NCI-H1048 (cell line): ENCODE measurements at regions not wholly inside any gene's neighbourhood (a gene's known extent, or its start where the extent isn't known, plus 50 kb on each side); places are given as distances from the start of the nearest gene placed in this dataset.
"Not testable (repeated sequence)": the region's sequence is repeated elsewhere in the genome, so short reads cannot be mapped to it uniquely, and the experiment has no call there.

ENCODE experiments used
- DNase-seq: peaks from one replicate; lab custom pipeline; 2025; lab: John Stamatoyannopoulos, UW

DNA sequence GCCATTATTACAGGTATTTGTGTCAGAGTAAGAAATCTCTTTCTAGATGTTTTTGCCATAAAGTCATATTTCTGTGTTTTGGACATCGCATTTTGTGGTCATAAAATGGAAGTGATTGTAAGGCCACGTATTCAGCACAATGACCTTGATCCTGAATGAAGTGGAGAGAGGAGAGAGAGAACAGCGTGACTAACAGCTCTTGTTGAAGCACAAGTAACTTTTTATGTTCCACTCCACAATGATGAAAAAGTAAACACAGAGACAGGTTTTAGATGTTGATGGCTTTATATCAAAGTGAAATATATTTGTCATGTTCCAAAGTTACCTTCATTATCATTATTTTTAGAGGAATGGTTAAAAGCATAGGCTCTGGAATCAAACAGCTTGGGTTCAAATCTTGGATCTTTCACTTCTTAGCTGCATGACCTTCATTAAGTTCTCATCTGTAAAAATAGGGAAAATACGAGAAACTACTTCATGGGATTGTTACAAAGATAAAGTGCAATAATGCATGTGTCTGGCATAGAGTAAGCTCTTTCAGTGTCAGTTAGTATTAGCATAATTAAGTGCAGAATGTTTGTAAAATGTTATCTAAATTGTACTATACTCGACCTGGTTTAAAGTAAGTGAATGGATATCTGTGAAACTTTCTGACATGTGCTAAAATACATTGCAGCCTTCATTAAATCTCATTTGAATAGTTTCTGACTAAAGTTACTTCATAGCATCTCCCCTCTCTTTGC lies 341.5 kb upstream of the DNAJC19 start:
- no peak for DNase-seq

DNA sequence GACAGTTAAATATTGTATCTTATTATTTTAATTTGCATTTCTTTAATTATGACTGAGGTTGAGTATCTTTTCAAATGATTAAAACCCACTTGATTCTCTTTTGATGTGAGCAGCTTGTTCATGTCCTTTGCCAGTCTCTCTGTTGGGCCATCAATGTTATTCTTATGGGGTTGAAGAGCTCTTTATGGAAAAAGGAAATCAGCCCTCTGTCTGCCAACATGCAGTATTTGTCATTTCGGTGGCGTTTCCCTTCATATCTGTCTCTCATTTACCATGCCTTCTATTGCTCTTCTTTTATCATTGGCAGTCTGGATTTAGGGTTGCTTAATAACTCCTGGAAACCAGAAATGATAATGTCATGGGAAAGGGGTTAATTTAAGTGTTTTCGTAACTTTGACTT lies 340.7 kb upstream of the DNAJC19 start:
- no peak for DNase-seq

DNA sequence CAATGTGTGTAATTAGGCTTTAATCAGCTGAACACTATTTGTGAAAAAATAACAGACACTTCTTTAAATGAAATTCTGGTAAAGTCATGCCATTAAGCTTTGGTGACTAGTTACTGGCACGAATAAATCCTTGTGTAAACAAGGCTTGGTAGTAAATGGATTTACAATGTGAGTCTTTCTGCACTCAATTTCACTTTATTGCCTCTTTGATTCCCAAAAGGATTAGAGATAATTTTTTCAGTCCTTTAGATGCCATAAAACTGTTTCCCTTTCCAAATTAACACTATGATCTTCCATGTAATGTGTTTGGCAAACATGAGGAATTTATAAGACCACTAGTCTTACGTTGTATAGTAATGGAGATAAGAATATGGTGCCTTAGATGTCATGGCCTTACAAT lies 339.5 kb upstream of the DNAJC19 start:
- peak; percentile 1 for DNase-seq

DNA sequence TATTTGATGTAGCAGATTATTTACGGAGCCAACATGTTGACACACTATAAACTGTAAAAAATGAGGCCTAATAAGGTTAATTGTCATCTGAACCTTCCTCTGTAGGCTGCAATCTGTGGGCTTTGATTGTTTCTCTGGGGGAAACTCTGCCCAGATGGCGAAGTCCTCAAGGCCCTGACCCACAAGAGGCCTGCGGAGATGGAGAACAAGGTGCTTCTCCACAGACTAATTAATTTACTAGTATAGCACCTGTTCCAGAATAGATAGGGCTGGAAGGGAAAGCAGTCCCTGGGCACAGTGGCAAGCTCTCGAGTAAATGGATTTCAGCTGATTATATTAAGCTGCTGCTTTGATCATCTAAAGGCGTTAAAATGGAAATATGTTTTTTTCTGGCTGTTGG lies 338.8 kb upstream of the DNAJC19 start:
- no peak for DNase-seq

DNA sequence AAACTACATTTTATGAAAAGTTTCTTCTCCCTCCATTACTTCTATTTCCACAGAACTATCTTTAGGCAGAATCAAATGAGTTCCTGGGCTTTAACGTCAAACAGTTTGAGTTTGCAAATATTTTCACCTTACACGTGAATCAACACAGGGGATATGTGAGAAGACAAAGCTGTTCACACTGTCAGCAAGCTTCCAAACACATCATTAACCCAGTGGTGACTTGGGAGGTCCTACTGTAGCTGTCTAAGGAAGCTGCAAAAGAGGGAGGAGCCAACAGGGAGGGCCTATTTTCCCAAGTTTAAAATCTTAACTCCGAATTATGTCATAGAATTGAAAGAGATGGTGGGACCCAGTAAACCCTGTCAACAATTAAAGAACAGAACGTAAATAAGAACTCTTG lies 337.8 kb upstream of the DNAJC19 start:
- DNase-seq, result no peak

DNA sequence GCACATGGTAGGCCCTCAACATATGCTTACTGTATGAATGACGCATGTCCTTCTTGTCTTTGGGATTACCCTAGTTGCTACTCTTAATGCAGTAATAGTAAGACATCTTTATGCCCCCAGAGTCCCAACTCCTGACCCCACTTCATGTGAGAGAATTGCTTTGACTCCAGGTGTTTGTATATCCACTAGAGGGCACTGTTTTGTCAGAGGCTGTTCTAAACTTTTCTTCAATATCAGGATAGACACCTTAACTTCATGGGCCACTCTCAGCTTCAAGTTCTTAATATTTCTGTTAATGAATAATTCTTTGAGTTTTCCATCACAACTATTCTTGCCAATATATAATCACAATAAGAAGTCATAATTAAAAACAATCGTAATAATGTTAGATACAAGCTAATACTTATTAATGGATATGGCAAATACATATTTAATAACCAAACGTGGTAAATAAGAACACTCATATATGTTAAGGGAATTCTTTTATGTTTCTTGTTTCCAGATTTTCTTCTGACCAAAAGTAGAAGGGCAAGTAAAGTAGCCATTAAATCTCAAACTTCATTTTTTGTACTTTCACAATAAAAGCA lies 337.2 kb upstream of the DNAJC19 start:
- DNase-seq, result peak; percentile 4

DNA sequence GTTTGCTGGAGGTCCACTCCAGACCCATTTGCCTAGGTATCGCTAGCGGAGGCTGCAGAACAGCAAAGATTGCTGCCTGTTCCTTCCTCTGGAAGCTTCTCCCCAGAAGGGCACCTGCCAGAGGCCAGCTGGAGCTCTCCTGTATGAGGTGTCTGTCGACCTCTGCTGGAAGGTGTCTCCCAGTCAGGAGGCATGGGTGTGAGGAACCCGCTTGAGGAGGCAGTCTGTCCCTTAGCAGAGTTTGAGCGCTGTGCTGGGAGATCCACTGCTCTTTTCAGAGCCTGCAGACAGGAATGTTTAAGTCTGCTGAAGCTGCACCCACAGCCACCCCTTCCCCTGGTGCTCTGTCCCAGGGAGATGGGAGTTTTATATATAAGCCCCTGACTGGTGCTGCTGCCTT lies 335.0 kb upstream of the DNAJC19 start:
- DNase-seq, result not testable (repeated sequence)

DNA sequence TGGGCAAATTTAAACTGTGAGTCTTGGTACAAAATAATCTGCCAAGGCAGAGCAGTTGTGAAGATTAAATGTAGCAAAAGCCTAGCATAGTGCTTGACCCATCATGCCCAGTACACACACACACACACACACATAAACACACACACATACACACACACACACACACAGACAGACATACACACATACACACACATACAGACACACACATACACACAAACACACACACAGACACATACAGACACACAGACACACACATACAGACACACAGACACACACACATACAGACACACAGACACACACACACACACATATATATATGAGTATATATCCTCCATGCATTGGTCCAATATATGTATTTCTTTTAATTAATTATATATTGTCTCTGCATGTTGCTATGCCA lies 328.8 kb upstream of the DNAJC19 start:
- no peak for DNase-seq

DNA sequence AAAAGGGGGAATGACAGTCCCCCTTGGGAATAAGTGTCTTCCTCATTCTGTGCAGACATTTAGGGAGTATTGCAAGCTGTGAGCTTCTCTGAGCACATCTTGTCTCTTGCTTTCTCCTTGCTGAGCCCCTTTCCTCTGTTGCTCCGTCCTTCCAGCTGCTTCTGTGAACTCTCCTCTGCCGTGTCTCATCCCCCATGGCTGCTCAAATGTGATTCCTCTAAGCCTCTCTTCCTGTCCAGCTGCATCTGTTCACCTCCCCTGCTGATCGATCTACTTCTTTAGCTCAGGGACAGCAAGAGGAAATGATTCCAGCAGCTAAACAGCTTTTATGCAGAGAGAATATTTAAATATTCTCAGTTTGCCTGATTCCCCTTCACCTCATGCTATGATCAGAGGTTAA lies 328.0 kb upstream of the DNAJC19 start:
- no peak for DNase-seq

DNA sequence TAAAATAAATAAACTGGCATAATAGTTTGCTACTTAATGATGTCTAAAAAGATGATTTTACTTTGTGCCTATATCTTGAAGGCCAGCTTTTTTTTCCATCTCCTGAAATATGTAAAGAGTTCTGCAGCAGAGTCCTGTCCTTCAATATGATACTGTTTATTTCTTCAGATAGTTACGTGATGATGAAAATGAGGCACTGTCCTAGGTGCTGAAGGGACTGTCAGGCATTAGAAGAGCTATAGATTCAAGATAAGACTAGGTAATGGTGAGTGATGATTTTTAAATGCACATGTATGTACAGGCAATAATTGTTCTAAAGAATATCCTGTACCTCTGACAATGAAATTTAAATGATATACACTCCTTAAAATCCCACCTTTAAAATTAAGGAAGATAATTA lies 326.9 kb upstream of the DNAJC19 start:
- DNase-seq, result no peak

DNA sequence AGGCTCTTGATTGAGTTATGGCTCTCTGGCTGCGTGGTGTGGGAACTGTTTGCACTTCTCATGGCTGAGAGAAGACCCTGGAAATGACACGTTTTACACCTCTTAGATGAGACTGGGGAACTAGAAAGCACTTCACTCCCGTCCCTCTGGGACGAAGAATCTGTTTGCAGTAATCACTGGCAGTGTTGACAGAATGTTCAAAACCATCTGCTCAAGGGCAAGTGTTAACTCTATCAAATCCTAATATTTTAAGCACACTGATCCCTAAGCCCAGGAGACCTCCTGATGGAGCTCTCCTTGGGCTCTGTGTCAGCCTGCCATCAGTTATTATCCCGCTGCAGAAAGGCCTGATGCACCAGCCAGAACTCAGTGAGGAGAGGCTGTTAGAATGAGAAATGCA lies 323.8 kb upstream of the DNAJC19 start:
- no peak for DNase-seq

DNA sequence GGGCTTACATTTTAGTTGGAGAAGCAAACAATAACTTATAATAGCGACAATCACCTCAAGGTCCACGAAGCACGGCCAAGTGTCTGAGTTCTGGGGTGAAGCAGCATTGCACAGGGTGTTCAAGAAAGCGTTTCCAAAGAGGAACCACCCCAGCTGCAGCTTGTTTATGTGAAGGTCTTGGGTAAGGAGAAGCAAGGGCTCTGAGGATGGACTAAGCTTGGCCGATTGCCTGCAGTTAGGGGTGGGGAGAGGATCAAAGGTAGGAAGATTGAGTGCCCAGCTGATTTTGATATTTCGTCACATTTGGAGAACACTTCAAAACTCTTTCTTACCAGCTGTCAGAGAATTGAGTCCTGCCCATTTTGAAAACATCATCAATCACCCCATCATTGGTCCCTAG lies 321.6 kb upstream of the DNAJC19 start:
- no peak for DNase-seq

DNA sequence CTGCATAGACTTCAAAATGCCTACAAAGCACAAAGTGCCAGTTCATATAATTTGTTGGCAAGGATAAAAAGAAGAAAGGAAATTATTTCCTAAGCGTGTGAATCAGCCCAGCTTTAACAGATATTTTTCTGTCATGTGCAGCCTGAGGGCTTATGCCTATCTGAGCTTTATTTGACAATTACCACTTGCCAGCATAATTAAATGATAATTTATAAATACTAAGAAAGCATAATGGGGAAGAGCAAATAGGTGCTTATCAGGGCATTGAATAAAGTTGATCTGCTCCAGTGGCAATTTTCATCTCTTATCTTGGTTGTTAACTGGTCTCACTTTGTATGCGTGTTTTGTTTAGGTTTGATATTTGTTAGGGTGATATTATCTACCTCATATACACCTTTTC lies 313.4 kb upstream of the DNAJC19 start:
- no peak for DNase-seq

DNA sequence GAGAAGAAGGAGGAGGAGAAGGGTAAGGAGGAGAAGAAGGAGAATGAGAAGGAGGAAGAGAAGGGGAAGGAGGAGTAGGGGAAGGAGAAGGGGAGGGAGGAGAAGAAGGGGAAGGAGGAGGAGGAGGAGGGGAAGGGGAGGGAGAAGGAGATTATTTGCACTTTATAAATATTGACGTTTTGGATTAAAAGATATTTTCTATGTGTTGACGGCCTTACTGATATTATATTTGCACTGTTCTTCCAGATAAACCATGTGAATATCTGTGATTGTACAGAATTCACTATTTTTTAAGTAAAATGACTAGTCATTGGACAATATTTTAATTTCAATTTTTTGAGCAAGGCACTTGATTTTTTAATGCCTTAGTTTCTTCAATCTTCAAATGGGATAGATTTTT lies 310.5 kb upstream of the DNAJC19 start:
- no peak for DNase-seq

DNA sequence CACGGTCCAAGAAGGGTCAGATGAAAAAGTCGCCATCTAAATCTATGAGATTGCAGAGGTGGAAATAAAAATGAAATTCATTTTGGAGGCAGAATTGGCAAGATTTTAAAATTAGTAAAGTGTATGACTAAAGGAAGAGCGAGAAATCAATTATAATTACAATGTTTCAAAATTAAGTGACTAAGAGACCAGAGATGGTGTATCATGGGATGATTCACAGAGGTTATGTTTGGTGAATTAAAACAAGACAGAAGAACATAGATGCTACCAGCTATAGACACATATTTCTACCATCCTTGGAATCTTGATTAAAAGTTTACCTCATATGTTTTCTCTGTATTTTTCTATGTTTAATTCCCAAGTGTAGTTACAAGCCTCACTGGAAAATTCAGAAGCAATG lies 308.9 kb upstream of the DNAJC19 start:
- DNase-seq, result no peak

DNA sequence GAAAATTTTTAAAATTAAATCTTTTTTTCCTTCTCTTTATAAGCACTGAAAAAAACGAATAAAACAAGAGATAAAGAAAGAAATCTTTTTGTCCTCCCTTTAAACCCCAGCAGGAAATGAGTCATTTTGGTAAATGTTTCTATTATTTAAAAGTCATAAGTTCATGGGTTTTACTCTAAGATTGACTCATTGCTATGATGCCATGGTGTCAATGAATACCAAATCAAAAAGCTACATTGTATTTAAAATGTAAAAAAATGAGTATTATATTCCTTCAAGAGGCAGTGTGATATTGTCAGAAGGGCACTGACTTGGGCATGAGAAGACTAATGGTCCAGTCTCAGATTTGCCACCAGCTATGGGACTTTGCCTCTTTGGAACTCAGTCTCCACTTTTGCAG lies 303.4 kb upstream of the DNAJC19 start:
- DNase-seq, result no peak

DNA sequence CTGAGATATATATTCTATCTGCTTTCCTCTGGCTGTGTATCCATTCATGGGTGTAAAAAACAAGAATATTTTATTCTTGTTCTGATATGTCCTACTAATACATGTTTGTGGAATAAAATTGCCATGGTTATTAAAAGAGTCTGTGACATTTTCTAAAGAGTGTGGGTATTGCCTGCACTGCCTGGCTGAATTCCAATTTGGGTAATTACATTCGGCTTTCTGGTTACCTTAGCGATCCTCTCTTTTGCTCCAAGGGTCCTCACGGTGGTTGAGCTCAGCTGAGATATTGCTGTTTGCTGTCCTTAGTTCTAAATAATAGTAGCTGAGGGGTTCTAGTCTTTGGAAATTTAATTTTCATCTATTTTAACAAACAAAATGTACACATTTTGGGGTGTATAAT lies 301.4 kb upstream of the DNAJC19 start:
- DNase-seq, result no peak

DNA sequence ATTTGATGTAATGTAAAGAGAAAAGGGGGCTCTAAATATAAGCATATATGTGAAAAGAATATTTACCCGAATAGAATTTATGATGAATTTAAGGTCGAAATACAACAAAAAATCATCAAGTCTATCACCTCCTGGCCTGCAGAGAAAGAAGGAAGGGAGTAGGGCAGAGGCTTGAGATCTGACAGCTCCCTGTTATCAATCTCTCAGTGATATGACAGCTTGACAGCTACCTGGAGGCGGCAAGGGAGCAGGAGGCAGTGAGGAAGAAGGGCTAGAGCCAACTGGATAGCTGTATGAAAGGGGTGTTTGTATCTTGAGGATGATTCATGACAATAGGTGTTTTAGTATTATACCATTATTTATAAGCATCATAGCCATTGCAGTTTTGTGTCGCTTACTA lies 299.8 kb upstream of the DNAJC19 start:
- no peak for DNase-seq

DNA sequence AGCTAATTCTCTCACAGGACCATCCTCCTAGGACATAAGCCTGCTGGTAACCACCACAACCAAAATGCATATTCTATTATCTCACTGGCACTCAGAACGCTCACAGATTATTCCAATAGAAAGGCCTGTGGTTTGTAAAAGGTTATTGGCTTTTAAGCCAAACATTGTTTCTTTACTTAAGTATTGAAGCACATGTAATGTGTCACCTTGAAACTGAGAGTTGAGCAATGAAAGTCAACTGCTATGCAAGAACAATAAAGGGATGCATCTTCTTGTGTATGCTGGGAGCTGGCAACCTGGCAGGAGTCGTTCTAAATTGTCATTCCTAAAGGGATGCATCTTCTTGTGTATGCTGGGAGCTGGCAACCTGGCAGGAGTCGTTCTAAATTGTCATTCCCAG lies 298.6 kb upstream of the DNAJC19 start:
- no peak for DNase-seq

DNA sequence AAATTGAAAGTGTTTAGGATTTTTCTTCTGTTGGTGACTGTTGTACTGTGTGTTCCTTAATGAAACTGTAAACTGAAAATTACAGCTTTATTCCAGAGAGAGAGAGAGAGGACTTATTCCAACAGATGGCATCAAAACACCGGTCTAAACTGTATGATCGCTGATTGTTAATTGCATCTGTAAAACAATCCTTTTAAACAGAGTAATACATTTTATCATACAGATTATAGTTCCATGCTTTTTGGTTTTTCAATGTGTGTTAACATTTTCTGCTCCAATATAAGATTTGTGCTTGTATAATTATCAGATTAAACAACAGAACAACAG lies 289.7 kb upstream of the DNAJC19 start:
- no peak for DNase-seq

DNA sequence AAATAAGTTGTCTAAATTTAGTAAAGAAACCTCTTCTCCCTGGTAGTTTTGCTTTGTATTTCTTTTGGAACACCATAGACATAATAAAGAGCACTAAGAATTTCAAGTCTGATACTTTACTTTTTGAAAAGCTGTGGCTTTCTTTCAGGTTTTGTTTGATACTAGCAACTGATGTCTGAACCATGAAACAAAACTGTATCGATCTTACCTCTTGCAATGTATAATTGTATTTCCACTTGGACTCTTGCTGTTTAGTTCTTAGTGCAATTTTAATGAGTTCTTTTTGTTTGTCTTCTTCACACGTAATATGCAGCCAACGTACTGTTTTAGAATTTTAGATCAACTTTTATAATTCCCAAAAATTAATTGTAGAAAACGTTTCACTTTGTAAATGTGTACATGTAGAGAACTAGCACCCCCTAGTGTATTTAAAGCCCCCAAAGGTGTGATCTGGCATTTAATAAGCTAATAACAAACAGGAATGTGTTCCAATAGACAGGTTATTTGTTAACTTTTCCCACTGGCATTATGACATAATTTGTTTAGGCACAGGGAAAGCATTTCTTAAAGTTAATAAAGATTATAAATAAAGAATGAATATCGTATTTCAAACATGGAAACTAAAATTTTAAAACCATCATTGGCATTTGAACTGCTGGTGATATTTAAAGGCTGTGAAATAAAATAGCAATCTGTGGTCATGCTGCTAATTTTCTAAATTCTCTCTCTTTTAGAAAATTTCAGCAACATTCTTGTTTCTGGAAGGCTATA lies 289.1 kb upstream of the DNAJC19 start:
- no peak for DNase-seq

DNA sequence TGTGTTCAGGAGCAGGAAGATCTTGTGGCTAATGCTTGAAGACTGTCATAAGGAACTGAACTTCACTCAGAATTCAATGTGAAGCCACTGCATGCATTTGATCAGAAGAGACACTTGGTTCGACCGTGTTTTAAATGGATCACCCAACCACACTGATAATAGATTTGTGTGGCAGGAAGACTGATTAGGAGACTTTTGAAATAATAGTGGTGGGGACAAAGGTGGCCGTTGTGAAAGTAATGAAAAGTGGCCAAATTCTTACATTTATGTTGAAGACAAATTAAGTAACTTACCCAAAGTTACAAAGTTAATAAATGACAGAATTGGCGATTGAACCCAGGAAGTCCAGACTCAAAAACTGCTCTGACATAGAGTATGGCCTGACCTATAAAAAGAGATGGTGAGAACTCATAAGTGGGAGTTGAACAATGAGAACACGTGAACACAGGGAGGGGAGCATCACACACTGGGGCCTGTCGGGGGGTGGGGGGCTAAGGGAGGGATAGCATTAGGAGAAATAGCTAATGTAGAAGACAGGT lies 286.9 kb upstream of the DNAJC19 start:
- no peak for DNase-seq

DNA sequence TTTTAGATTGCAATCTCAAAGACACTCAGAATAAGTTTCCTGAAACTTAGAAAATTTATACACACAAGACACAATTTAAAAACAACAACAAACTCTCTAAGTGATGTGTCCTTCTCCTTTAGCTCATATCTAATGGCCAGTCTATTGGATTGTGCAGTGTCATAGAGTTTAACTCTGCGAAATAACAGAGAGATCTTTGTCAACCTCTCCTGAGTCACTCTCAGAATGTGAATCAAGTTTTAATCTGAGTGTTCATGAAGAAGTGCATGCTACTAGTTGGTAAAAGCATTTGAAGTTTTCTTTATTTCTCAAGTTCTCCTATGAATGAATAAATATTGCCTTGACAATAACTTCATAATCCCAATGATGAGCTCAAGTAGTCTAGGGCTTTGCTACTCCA lies 284.5 kb upstream of the DNAJC19 start:
- no peak for DNase-seq
